CD14-positive monocyte (primary cell): ENCODE measurements at regions not wholly inside any gene's neighbourhood (a gene's known extent, or its start where the extent isn't known, plus 50 kb on each side); places are given as distances from the start of the nearest gene placed in this dataset.

ENCODE experiments used
- DNase-seq, 3 donors: peaks; one replicate each; pipeline ENCODE4 v3.0.0-alpha.2; 2011 to 2022
- H2AFZ ChIP-seq: 2 replicates; pipeline ENCODE4 v1.6.0; 2012; ENCODE audit warnings: mild to moderate bottlenecking, low read depth, low read length, inconsistent platforms; ENCODE audit not compliant: insufficient read depth, poor library complexity, severe bottlenecking
- H3K27ac ChIP-seq, 2 donors: 1 replicate in 1 of 2; 2 replicates in 1 of 2; pipeline ENCODE4 v1.5.1; 2012 to 2013; ENCODE audit warnings: low read length in 2 of 2, control low read depth in 1 of 2, inconsistent platforms in 1 of 2, low read depth in 1 of 2, mild to moderate bottlenecking in 1 of 2
- H3K27me3 ChIP-seq, 2 donors: one replicate each; pipeline versions ENCODE4 v1.6.0 to v1.6.1; 2011 to 2013; ENCODE audit warnings: low read length in 2 of 2; ENCODE audit not compliant: control insufficient read depth in 2 of 2, insufficient read depth in 2 of 2
- H3K36me3 ChIP-seq, 2 donors: replicated peaks in 1 of 2; 1 replicate in 1 of 2; 2 replicates in 1 of 2; pipeline versions ENCODE4 v1.5.1 to v1.6.1; 2012 to 2013; ENCODE audit warnings: low read length in 2 of 2, control low read depth in 1 of 2, inconsistent platforms in 1 of 2, mild to moderate bottlenecking in 1 of 2; ENCODE audit not compliant: insufficient read depth in 2 of 2, control insufficient read depth in 1 of 2
- H3K4me1 ChIP-seq, 2 donors: 1 replicate in 1 of 2; 2 replicates in 1 of 2; pipeline versions ENCODE4 v1.5.1 to v1.6.1; 2012 to 2013; ENCODE audit warnings: low read length in 2 of 2, control low read depth in 1 of 2, inconsistent platforms in 1 of 2, mild to moderate bottlenecking in 1 of 2, moderate library complexity in 1 of 2; ENCODE audit not compliant: insufficient read depth in 2 of 2, control insufficient read depth in 1 of 2
- H3K4me2 ChIP-seq: replicated peaks from 2 replicates; pipeline ENCODE3; 2012; ENCODE audit warnings: low read length, moderate library complexity, mild to moderate bottlenecking; ENCODE audit not compliant: poor library complexity, severe bottlenecking; ENCODE audit errors: extremely low read depth
- H3K4me3 ChIP-seq, 3 experiments: fragments of 200-600 bp in 1 of 3; sonication (generic) in 1 of 3; replicated peaks in 1 of 3; 1 replicate in 2 of 3; 2 replicates in 1 of 3; pipeline ENCODE4 v1.5.1; 2011 to 2013; ENCODE audit warnings: low read length in 3 of 3, mild to moderate bottlenecking in 3 of 3, control low read depth in 2 of 3, low read depth in 2 of 3, inconsistent platforms in 1 of 3, moderate library complexity in 1 of 3
- H3K79me2 ChIP-seq: 2 replicates; pipeline ENCODE4 v1.6.0; 2012; ENCODE audit warnings: mild to moderate bottlenecking, control low read depth, inconsistent platforms, low read length, moderate library complexity; ENCODE audit not compliant: insufficient read depth
- H3K9ac ChIP-seq: 2 replicates; pipeline ENCODE4 v1.6.0; 2017; ENCODE audit warnings: low read length, mild to moderate bottlenecking; ENCODE audit not compliant: insufficient read depth, poor library complexity, severe bottlenecking
- H3K9me3 ChIP-seq, 2 donors: replicated peaks in 1 of 2; 1 replicate in 1 of 2; 2 replicates in 1 of 2; pipeline versions ENCODE4 v1.5.1 to v1.6.1; 2012 to 2013; ENCODE audit warnings: low read length in 2 of 2, control low read depth in 1 of 2; ENCODE audit not compliant: control insufficient read depth in 1 of 2, insufficient read depth in 1 of 2
- H4K20me1 ChIP-seq: 2 replicates; pipeline ENCODE4 v1.6.0; 2012; ENCODE audit warnings: mild to moderate bottlenecking, low read length, control low read depth, moderate library complexity; ENCODE audit not compliant: insufficient read depth
- H3K27ac Mint-ChIP-seq, 7 donors: one replicate each; pipeline ENCODE4 v1.8.0; 2020; ENCODE audit warnings: mild to moderate bottlenecking in 7 of 7, mixed read lengths in 7 of 7, moderate library complexity in 6 of 7, inconsistent platforms in 2 of 7
- H3K27me3 Mint-ChIP-seq, 3 donors: one replicate each; pipeline ENCODE4 v1.8.0; 2021 to 2022; ENCODE audit warnings: low read depth in 3 of 3, mild to moderate bottlenecking in 3 of 3, mixed read lengths in 3 of 3, moderate library complexity in 3 of 3, inconsistent platforms in 1 of 3
- H3K36me3 Mint-ChIP-seq, 2 donors: one replicate each; pipeline ENCODE4 v1.8.0; 2020; ENCODE audit warnings: mixed read lengths in 2 of 2, inconsistent platforms in 1 of 2, mild to moderate bottlenecking in 1 of 2
- H3K4me1 Mint-ChIP-seq: one replicate; pipeline ENCODE4 v1.8.0; 2020; ENCODE audit warnings: mild to moderate bottlenecking, mixed read lengths
- H3K4me3 Mint-ChIP-seq, 2 donors: one replicate each; pipeline ENCODE4 v1.8.0; 2020; ENCODE audit warnings: mild to moderate bottlenecking in 2 of 2, mixed read lengths in 2 of 2, moderate library complexity in 1 of 2
- H3K9me3 Mint-ChIP-seq, 7 donors: one replicate each; pipeline ENCODE4 v1.8.0; 2020 to 2022; ENCODE audit warnings: mixed read lengths in 7 of 7, mild to moderate bottlenecking in 6 of 7, moderate library complexity in 6 of 7, inconsistent platforms in 2 of 7
- WGBS: methylation state at CpG from one replicate; pipeline ENCODE4 v1.1.5; 2013; ENCODE audit warnings: missing lambda C conversion rate; ENCODE audit not compliant: insufficient coverage; 5-methylcytosine and 5-hydroxymethylcytosine counted together
- intact Hi-C, 2 donors: fragments of 100-400 bp; cut with micrococcal nuclease; formaldehyde crosslinking; loops; one replicate each; pipeline versions ENCODE4 v1.15.0 to v1.15.1; 2023
- TF ChIP-seq, protein P1 (sequence below): fragments of 200-600 bp; IDR thresholded peaks from one replicate; pipeline ENCODE4 v1.8.0; 2022; ENCODE audit warnings: antibody characterized with exemption, mild to moderate bottlenecking

- Histone ChIP-seq H4K20me1 (no peaks in the 10 kb centered on the region), H3K4me3 (no peak overlapping the region), H3K27me3 (no peaks in the 10 kb centered on the region), H3K4me1 (no peaks in the 10 kb centered on the region), H3K4me2 (no peak overlapping the region), H3K79me2 (no peaks in the 10 kb centered on the region), H2AFZ (no peak overlapping the region), H3K9ac (no peak overlapping the region), H3K36me3 (no peaks in the 10 kb centered on the region), H3K9me3 (no peaks in the 10 kb centered on the region), H3K27ac (no peak overlapping the region)
- intact Hi-C loops = no loop called here
- Mint-ChIP-seq H3K4me3 (no peak overlapping the region), H3K4me1 (no peaks in the 10 kb centered on the region), H3K36me3 (no peaks in the 10 kb centered on the region), H3K27ac (no peak overlapping the region), H3K9me3 (peaks cover 0 to 18% (median 5%) of the 10 kb centered on the region in 7 donors), H3K27me3 (peaks cover 1 to 5% (median 2%) of the 10 kb centered on the region in 3 donors)
- WGBS = no CpG with 5 or more reads among the region's 3 CpGs
- TF ChIP-seq, protein P1, sequence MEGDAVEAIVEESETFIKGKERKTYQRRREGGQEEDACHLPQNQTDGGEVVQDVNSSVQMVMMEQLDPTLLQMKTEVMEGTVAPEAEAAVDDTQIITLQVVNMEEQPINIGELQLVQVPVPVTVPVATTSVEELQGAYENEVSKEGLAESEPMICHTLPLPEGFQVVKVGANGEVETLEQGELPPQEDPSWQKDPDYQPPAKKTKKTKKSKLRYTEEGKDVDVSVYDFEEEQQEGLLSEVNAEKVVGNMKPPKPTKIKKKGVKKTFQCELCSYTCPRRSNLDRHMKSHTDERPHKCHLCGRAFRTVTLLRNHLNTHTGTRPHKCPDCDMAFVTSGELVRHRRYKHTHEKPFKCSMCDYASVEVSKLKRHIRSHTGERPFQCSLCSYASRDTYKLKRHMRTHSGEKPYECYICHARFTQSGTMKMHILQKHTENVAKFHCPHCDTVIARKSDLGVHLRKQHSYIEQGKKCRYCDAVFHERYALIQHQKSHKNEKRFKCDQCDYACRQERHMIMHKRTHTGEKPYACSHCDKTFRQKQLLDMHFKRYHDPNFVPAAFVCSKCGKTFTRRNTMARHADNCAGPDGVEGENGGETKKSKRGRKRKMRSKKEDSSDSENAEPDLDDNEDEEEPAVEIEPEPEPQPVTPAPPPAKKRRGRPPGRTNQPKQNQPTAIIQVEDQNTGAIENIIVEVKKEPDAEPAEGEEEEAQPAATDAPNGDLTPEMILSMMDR = no peak
- no peak for DNase-seq
Observed at GRCh38 chr12:91901381-91902074, 244.1 kb downstream of the BTG1 start.

GRCh38 chr12:91900971-91901370 lies 244.7 kb downstream of the BTG1 start:
- intact Hi-C loops = no loop called here
- Histone ChIP-seq H3K9me3 (no peaks in the 10 kb centered on the region), H3K4me3 (no peak overlapping the region), H2AFZ (no peak overlapping the region), H3K4me2 (no peak overlapping the region), H3K79me2 (no peaks in the 10 kb centered on the region), H3K4me1 (no peaks in the 10 kb centered on the region), H3K9ac (no peak overlapping the region), H3K27me3 (no peaks in the 10 kb centered on the region), H4K20me1 (no peaks in the 10 kb centered on the region), H3K36me3 (no peaks in the 10 kb centered on the region), H3K27ac (no peak overlapping the region)
- Mint-ChIP-seq H3K36me3 (no peaks in the 10 kb centered on the region), H3K4me1 (no peaks in the 10 kb centered on the region), H3K27me3 (peaks cover 1 to 5% (median 2%) of the 10 kb centered on the region in 3 donors), H3K9me3 (peaks cover 0 to 18% (median 4%) of the 10 kb centered on the region in 7 donors), H3K4me3 (no peak overlapping the region), H3K27ac (no peak overlapping the region)
- no peak for DNase-seq
- TF ChIP-seq, protein P1 = no peak
